Esophagus mucosa (tissue), 1 donor: ENCODE measurements at regions not wholly inside any gene's neighbourhood (a gene's known extent, or its start where the extent isn't known, plus 50 kb on each side); places are given as distances from the start of the nearest gene placed in this dataset.
A peak's percentile ranks its signal among the peaks of the same experiment; 100 is the strongest.
"Not testable (repeated sequence)": the region's sequence is repeated elsewhere in the genome, so short reads cannot be mapped to it uniquely, and the experiment has no call there.

Source experiments
- ATAC-seq: fragments of 200-7000 bp; cut with Tn5 transposase; one replicate; pipeline ENCODE4 v1.9.1; 2020
- donor health status: DM: yes; HTN: yes; CAD: no.

DNA sequence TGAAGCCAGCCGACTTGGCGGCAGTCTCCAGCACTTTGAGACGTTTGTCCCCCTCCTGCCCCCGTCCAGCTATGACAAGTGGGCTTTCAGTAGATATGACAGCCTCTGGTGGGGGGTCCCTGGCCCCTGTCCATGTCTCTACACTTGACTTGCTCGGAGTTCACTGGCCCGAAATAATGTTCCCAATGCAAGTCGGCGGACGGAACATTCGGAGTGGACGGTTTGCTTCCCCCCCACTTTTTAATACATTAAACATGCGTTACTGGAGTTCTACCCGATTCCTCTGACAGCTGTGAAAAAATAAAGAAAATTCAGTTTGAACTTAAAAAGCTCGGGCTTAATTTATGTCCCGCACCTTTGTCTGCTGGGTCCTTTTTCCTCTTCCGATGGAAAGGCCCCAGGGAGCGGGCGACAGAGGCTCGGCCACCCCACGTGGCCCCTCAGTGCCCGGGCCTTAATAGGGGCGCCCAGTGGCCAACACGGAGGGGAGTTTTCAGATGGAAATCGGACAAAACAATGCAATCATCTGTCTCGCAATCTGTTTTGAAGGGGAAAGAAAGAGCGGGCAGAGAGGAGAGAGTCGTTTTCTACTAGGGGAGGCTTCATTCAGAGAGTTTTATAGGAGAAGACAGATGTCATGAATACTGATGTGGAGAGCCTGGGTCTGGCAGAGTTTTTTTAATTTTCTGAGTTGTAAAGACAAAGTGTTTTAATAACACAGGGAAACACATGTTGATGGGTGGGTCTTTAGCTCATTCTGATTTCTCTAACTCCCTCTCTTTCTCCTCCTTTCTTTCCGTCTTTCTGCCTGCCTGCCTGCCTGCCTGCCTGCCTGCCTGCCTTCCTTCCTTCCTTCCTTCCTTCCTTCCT is 50.2 kb downstream of the SMIM38 start:
- ATAC-seq: no peak

DNA sequence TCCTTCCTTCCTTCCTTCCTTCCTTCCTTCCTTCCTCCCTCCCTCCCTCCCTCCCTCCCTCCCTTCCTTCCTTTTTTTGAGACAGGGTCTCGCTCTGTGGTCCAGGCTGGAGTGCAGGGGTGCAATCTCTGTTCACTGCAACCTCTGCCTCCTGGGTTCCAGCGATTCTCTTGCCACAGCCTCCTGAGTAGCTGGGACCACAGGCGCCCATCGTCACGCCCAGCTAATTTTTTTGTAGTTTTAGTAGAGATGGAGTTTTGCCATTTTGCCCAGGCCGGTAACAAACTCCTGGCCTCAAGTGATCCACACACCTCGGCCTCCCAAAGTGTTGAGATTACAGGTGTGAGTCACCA is 50.9 kb downstream of the SMIM38 start:
- not testable (repeated sequence) for ATAC-seq

DNA sequence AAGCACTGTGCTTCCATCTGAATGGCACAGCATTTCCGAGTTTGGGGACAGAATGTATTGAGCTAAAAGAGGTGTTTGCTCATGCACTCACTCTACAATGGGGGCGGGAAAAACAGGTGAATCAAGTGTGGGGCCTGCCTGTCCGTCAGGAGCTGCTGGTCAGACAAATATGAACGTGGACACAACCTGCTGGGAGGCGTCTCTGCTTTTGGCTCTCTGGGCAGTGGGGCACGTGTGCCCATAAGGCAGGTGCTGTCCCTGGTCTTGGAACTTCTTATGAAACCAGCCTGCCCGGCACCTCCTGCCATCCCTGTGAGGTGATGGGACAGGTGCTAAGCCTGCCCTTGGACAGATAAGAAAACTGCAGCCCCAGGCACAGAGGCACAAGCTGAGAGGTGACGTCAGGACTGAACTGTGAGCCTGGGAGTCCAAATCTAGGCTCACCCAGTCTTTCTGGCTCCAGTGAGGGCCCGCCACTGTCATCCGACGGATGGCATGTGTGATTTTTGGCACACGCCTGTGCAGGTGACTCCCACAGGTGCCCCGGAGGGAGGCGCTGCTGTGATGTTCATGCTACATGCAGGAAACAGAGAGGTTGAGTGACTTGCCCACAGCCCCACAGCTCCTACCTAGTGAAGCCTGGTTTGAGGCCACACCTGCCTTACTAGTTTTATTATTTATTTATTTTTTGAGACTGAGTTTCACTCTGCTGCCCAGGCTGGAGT is 51.6 kb downstream of the SMIM38 start:
- no peak for ATAC-seq

DNA sequence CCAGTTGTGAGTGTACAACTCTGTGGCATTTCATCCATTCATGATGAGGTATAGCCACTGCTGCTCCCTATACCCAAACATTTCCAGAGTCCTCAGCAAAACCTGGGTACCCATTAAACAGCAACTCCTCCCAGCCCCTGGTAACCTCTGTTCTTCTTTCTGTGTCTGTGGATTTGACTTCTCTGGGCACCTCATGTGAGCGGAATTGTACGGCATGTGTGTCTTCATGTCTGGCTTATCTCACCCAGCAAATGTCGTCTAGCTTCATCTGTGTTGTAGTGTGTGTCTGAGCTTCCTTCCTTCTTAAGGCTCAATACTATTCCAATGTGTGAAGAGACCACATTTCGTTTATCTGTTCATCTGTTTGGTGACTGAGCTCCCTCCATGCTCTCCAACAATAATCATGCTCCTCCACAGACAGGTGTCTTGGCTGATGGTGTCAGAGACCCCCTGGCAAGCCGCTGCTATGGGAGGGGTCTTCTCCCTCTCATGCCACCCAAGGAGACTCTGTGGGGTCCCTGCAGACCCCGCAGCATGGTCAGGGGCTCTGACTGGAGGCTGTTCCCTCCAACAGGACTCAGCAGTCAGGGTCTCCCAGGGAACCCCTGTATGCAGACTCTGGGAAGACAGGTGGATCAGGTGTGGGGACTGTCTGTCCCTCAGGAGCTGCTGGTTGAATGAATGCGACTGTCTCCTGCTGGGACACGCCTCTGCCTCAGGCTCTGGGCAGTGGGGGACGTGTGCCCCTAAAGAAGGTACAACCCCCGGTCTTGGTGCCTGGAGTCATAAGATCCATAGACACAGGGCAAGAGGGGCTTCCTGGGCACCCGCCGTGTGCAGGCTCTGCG is 52.7 kb downstream of the SMIM38 start:
- no peak for ATAC-seq

DNA sequence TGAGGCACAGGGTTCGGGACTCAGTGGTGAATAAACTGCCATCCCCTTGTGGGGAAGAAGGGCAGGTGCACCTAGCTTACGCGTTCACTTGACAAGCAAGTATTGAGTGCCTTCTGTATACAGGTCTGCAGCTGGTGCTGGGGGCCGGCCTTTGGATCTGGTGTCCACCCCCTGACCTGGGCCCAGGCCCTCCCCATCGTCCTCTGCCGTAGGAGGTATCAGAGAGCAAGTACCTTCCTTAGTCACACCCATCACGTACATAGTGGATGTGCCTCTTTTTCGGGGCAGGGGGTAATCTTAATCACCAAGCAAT is 53.3 kb downstream of the SMIM38 start:
- ATAC-seq: no peak

DNA sequence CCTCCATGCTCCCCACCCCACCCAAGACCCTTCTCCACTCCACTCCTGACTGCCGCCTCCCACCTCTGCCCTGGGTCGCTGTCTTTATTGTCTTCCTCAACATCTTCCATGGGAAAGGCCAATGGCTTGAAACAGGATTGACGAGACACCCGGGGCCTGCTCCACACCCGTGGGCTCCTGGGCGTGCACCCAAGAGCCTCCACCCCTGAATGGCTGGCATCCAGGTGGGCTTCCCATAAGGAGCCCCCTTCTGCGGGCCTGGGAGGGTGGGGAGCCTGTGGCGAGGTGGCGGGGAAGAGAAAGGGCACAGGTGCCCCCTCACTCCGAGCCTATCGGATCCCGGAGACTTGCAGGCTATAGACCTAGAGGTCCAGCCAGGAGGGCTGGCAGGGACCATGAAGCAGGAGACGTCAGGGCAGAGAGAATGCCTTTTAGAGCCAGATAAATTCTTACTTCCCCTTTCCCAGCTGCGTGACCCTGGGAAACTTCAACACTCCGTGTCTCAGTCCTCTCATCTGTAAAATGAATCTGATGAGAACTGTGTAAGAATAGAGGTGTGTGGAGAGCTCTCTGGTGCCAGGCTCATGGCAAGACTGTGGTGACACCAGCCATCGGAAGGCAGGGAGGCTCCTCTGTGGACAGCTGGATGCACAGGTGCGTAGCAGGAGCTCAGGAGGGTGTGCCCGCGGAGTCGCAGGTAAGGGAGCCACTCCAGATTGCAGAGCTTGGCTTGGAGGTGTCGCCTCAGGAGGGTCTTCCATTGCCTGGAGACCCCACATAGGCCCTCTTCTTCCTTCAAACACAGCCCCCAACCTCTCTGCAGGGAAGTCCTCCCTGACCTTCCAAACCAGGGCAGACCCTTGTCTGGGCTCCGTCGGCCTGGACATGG is 53.9 kb downstream of the SMIM38 start:
- no peak for ATAC-seq

DNA sequence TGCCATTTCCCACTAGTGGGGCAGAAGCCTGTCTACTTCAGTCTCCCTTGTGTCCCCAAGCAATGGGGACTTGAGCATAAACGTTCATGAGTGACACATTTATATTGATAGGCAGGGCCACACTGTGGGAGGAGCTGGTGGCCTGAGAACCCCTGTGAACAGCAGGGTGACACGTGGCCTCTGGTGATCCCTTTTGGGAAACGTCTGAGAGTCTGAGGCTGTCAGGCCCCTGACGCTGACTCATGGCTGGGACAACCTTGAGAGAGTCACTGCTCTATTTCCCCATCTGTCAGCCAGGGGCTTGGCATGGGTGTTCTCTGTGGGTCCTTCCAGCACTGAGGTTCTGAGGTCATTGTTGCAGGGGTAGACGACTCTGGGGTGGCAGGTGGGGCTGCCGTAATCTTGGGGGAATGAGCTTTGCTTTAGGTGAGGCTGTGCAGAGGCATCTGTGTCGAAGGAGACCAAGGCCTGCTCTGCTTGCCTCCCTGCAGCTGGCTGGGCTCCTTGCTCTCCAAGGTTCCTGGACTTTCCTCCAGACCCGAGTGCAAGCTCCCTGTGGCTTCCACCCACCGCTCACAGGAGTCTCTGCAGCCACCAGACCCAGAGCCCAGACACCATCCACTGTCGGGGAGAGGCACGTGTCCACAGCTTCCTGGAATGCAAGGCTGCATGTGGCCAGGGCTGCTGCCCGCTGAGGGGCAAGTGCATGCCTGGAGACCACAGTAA is 54.7 kb downstream of the SMIM38 start:
- ATAC-seq: peak; percentile 46

DNA sequence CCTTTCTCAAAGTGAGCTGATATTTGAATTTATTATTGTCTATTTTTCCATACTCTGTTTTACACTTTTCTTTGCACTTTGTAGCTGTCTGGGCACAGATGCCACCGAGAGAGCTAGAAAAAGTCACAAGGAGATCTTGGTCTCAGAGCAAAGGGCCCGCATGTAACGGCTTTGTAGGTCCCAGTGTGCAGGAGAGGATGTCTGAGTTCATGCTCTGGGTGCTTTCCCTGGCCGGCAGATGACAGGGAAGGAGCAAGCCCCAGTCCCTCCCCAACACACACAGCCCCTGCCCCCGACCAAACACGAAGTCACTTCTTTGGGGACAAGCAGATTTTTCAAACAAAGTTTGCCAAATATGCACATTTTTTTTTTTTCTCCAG is 55.8 kb downstream of the SMIM38 start:
- ATAC-seq: no peak

DNA sequence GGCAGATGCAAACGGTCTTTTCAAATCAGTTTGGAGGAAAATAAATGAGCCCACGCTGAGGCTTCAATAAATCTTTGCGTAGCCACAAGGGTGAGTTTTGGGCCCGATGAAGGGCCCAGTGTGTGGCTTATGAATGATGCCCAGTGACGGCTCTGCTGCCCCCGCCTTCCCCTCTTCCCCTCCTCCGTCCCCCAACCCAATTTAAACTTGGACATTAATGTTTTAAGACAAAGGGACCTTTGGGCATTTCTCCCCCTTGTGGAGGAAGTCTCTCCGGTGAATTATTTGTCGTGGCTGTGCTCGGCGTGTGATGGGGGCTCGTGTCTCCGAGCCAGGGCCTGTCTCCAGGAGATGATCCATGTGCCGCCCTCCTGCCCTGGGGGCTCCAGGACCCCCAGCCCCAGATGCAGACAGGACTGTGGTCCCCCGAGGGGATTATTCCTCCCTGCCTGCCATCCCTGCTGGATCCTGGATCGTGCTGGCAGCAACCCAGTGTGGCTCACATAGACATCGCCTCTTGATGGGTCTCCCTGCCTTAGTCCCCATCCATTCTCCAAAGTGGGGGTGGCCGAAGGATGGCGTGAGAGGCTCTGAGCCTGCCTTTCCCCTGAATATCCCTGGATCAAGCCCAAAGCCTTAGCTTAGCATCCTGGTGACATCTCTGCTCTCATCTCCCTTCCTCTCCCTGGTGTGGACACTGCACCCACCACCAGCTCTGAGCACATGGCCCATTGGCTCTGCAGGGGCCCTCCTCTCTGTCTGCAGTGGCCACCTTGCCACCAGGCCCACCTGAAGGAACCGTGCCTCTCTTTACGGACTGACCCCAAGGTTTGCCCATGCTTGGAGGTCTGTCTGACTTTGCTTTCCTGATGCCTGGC is 56.4 kb downstream of the SMIM38 start:
- no peak for ATAC-seq

DNA sequence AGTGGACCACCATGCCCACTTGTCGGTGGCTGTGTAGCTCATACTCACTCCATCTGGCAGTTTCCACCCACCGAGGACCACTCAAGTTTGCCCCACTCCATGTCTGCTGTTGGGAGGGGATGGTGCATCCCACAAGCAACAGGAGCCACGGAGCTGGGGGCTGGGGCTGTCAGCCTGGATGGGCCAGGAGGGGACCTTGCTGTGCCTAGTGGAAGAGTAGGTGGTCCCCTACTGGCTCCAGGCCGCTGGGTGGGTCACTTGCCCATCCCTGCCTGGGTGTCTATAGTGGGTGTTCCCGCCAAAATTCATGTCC is 57.0 kb downstream of the SMIM38 start:
- ATAC-seq: no peak

DNA sequence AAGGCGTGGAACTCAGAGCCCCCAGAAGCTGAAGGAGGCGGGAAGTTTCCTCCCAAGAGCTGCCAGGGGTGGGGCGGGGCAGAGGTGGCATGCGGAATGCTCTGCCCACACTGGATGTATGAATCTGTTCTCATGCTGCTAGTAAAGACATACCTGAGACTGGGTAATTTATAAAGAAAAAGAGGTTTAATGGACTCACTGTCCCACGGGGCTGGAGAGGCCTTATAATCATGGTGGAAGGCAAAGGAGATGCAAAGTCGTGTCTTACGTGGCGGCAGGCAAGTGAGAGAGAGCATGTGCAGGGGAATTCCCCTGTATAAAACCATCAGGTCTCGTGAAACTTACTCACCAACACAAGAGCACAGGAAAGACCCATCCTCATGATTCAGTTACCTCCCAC is 57.6 kb downstream of the SMIM38 start:
- no peak for ATAC-seq

DNA sequence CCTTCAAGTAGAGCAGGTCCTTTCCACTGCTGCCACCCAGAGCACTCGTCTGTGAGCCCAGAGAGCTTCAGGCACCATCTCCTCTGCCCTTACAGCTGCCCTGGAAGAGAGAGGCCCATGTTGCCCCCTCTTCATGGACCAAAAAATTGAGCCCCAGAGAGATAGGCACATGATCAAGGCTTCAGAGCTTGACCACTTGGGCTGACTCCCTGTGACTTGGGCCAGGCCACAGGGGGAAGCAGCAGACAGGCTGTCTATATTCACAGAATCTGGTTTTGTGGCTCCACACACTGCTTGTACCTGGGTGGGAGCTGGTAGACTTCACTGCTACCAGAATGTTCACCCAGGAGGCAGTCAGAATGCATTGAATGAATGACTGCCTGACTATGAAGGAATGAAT is 58.2 kb downstream of the SMIM38 start:
- no peak for ATAC-seq

DNA sequence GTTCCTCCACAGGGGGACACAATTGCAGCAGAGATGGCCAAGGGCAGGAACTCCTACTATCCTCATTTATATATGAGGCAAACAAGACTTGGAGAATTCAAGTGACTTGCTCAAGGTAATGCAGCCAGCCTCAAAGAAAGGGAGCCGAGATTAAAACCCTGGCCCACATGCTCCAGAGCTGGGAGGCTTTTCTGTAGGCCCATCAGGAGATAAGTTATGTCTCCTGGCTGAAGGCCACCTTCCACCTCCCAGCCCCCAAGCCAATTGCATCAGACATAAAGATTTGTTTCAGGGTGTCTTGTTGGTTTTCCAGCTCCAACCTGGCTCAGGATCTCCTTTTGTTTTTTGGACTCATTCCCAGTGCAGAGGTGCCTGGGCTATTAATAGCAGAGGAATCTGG is 59.5 kb downstream of the SMIM38 start:
- no peak for ATAC-seq

DNA sequence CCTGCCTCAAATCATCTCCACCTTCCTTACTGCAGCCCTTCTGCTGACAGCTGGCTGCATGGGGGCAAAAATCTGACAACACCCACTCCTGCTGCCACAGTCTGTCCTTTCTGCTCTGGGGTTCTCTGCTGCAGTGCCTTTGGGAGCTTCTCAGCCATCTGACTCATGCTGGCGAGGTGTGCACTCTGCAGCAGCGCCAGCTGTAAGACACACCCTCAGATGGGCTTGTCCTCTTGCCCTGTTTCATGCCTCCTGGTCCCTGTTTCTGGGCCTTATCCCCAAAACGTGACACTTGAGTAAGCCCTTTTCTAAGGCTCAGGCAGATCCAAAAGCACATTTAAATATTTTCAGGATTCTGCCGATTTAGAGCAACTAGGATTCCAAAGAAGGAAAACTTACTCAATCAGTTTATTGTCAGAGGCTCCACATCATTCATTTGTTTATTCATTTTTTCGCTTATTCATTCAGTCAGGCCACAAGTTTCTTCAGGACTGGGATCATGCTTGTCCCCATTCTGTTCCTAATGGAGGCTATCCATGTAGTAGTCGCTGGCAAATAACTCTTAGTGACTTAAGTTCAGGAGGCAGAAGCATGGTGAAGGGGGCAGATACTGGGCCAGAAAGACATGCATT is 60.2 kb downstream of the SMIM38 start:
- peak; percentile 81 for ATAC-seq

DNA sequence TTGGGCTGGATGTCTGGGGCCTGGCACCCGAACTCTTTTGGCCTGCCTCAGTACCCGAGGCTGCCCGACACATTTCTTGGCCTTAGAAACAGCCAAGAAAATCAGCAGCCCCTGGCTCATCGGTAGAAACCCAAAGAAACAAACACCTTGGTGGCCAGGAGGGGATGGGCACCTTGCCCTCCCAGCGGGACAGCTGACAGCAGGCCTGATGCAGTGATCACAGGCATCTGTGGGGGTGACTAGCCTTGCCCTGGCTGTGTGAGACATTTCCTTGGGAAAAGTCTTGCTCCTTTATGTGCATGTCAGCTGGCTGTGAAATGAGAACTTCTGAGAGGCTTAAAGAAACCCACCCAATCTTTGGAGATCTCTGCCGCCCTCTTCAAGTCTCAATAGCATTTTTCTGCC is 60.9 kb downstream of the SMIM38 start:
- ATAC-seq: no peak

DNA sequence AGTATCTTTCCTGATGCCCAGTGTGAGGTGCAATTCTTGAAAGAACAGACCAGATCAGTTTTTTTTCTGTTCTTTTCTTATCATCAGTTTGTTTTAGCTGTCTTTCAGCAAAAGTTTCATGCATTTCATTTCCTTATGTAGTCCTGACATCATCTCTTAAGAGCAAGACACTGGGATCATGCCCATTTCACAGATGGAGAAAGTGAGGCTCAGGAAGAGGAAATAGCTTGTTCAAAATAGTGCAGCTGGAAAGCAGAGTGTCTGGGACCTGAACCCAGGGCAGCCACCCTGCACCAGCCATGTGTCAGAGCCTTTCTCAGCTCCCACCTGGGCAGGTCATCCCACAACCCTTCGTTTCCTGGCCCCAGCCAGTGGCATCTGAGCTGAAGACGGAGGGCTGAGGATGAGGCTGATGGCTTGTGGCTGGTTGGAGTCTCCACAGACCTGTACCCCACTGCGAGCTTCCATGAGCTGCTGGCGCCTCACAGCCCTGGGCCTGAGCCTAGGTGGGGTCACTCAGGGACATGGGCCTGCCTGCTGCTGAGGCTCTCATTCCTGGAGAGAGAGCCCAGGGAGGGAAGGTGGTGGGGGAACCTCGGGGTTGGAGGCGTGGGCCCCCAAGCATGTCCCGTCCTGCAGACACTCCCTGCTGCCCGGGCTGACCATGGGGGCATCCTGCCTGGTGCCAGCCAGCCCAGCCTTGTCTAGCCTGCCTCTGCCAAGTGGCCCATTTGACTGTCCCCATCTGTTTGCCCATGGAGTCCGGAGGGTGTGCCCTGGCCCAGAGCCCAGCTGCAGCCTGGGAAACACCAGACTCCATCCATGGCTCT is 61.8 kb downstream of the SMIM38 start:
- no peak for ATAC-seq

DNA sequence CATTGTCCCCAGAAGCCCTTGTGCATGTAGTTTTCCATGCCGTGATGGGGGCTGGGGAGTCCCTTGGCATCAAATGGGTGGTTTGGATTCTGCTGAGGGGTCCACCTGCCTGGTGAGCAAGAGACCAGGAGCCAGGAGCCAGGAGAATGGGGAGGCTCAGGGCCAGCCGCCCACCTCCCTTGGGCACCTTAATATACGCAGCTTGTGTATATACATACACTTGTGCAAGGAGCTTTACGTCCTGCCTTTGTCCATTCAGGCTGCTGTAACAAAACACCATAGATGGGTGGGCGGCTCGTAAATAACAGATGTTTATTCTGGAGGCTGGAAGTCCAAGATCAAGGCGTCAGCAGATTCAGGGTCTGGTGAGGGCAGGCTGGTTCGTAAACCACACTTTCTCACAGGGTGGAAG is 62.5 kb downstream of the SMIM38 start:
- ATAC-seq: no peak

DNA sequence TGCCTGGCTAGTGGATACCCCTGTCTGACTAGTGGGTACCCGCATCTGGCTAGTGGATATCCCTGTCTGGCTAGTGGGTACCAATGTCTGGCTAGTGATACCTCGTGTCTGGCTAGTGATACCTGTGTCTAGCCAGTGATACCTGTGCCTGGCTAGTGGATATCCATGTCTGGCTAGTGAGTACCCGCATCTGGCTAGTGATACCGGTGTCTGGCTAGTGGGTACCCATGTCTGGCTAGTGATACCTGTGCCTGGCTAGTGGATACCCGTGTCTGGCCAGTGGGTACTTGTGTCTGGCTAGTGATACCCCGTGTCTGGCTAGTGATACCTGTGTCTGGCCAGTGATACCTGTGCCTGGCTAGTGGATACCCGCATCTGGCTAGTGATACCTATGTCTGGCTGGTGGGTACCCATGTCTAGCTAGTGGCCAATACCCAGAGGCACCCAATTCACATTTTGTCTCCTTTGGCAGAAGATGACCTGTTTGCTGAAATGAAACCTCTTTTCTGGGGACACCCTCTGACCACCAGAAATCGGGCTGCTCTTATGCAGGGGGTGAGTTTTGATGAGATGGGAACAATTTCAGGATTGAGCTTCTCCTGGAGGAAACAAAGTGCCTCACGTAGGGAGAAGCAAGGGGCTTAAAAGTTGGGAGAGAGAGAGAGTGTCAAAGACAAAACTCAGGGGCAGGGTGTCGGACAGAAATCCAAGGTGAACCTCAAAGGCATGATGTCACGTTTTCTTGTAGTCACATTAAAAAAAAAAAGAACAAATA is 63.4 kb downstream of the SMIM38 start:
- ATAC-seq: no peak

DNA sequence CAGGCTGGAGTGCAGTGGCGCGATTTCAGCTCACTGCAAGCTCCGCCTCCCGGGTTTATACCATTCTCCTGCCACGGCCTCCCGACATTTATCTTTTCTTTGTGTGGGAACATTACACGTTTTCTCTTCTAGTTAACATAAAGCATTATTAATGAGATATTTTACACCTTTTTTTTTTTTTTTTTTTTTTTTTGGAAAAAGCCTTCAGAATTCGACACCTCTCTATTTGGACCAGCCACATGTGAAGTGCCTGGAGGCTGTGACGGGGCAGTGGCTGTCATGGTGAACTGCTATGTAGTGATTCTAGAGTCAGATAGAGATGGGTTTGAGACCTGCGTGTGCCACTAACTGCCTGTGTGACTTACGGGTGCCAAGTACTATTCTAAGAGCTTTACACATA is 64.3 kb downstream of the SMIM38 start:
- no peak for ATAC-seq
